DMS79 treated with DMSO at 0.1 percent for 48 hours (cell line): ENCODE measurements at regions not wholly inside any gene's neighbourhood (a gene's known extent, or its start where the extent isn't known, plus 50 kb on each side); places are given as distances from the start of the nearest gene placed in this dataset.

Experiments
- DNase-seq: peaks from one replicate; lab custom pipeline; 2025; lab: John Stamatoyannopoulos, UW

DNA sequence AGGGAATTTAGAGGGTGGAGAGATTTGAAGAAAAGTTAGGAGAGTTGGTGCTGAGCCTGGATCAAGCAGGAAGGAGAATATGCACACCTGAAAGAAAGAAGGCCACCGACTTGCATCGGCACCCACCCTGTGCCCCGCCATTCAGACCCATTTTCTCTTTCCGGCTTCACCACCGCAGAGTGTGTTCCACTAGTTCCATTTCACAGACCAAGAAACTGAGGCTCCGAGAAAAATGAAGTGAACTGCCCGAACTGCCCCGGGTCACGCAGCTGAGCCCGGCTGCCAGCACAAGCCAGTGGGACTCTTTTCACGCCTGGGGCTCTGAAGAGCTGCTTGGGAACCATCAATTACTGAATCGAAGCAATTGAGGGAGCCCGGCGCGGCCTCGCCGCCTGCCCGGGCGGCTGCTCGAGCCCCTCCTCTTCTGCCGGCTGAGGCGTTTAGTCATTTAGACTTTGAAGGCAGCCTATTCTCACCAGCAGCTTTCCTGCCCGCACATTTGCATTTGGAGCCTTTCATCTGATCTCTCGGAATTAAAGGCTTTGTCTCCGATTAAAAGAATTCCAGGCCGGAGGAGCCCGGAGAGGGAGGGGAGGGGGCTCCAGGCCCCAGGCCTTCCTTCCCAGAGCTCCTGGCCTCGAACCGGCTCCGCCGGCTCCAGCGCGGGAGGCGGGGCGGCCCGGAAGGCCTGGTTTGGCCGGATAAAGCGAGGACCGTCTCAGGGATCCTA, 140.2 kb upstream of the PJA1 start:
- DNase-seq = peak; percentile 6

DNA sequence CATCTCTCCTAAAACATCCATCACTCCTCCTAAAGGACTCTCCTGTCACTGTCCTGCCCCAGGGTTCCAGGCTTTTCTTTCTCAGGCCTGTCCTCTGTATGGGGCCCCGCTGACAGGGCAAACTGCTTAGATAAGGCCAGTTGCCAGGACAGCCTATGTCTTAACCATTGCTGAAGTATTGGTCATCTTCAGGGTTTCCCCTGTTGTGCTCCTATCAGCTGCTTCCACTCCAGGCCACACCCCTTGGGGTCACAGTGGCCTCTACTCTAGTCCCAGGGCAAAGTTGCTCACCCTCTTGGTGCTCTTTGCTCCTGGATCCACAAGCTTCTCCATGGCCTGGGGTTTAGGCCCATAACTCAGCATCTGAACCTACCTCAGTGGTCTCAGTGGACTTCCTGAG, 138.0 kb upstream of the PJA1 start:
- no peak for DNase-seq

DNA sequence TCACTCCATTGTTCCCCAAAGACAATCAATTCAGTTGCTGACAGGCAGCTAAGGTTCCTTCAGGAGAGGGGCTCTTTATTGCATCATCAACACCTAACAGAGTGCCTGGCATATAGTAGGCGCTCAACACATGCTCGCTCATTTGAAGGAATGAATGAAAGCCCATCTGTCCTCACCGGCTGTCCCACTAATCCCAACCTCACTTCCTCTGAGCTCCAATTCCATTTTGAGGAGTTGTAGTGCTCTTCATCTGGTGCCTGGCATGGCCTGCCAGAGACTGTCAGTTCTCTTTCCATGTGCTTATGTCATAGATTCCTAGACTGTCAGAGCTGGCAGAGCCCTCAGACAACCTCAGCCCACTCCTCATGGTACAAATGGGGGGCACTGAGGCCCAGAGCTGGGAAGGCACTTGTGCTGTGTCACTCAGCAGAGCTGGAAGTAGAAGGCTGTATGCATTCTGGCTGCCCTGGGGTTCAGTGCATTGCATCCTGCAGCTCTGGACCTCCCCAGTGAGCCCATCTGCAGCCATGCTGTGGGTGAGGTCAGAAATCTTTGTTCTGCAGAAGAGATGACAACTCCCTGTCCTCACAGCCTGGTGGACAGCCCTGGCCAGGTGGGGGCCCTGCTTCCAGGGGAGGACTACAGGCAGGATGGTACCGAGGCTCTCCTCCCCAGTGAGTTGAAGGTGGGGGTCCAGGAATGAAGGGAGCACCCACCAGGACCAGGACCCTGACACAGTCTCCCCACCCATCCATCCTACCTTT, 134.9 kb upstream of the PJA1 start:
- no peak for DNase-seq

DNA sequence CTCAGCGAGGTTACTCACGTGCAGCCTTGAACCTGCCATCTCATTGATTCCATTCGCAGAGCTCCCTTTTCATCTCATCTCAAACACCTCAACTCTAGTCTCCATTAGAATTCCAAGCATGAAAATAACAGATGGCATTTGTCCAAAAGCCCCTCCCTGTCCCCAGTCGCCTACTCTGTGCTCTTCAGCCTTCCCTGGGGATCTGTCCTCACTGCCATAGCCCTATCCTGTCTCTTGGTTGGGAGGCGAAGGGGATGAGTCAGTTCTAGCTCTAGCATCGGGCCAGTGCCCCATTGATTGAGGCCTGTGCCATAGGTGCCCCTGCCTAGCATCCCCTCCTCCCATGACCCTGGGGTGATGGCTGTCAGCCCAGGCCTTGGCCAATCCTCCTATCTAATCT, 134.0 kb upstream of the PJA1 start:
- DNase-seq = no peak

DNA sequence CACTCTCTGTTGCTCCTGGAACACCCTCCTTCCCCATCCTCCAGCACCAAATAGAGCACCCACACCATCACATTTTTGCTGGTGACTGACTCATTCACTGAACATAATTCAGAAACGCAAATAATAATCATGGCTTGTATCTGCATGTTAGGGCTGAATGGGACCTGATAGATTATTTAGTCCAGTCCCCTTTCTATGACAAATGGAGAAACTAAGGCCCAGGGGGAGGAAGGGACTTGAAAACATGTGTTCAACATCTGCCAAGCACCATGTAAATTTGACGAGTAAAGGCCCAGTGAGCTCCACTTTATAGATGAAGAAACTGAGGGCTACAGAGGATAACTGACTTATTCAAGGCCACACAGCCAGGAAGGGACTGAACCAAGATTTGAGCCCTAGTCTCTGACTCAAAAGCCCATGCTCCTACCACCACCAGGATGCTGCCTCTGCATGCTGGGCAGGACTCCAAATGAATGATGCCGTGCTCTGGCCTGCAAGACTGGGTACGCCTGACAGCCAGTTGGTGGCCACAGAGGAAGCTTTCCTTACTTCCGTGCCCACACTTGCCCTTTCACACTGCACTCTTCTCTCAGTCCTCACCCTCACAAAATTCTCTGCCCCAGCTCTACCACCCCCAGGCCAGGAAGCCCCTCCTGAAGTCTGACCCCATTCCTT, 133.3 kb upstream of the PJA1 start:
- no peak for DNase-seq

DNA sequence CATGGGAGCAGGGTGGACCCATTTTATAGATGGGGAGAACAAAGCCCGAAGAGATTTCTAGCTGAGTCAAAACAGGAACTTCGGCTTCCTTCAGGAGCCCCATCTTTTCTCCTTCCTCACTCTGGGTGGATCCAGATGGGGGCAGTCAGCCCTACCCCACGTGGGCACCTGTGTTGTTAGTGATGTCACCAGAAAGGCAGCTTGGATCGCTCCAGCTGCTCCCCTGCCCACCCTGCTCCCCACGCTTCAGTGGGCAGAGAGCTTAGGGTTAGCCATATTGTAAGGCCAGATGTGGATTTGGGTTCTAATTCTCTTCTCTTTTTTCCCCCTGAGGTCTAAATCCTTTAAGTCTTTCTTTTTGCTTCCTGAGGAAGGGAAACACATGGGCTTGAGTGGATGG, 132.3 kb upstream of the PJA1 start:
- DNase-seq = no peak

DNA sequence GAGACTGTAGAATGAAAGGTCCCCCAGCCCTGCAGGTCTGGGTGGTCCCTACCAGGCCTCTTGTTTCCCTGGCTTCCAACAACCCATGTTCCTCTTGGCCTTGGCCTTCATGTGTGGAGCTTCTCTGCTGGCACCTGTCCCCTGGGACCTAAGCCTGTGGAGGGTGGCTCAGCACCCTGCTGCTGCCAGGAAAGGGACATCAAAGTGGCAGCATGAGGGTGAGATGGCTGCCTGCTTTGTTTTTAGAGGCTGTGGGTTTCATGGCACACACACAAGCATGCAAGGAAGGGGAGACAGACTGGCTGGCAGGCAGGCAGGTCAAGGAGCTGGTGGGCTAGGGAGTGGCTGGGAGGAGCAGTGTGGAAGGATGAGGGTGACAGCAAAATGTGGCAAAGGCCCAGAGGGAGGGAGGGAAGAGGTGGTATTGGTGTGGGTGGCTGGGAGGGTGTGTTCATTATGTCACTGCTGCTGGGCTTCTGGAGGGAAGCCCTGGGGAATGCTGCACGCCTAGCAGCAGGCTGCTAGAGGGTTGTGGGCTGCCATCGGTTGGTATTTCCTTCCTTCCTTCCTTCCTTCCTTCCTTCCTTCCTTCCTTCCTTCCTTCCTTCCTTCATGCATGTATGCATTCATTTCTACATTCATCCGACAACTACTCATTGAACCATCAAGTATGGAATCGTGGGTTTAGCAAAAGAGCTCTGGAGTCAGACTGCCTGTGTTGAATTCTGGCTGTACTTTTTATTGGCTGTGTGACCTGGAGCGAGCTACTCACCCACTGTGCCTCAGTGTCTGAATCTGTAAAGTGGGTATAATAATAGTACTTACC, 128.7 kb upstream of the PJA1 start:
- DNase-seq = no peak

DNA sequence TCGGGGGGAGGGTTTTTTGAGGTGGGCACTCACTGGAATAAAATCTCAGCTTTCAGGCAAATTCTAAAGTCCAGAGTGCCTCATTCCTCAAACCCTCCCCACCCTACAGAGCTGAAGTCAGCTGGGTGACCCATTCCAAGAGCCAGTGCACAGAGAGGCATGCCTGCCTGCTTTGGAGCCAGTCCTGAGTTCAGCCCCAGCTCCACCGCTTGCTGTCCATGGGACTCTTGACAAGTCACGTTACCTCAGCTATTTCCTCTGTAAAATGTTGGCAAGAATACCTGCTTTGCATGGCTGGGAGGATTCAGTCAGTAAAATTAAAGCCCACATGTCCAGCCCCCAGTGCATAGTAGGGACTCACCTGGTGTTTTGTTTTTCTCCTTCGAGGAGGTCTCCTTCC, 125.9 kb upstream of the PJA1 start:
- no peak for DNase-seq

DNA sequence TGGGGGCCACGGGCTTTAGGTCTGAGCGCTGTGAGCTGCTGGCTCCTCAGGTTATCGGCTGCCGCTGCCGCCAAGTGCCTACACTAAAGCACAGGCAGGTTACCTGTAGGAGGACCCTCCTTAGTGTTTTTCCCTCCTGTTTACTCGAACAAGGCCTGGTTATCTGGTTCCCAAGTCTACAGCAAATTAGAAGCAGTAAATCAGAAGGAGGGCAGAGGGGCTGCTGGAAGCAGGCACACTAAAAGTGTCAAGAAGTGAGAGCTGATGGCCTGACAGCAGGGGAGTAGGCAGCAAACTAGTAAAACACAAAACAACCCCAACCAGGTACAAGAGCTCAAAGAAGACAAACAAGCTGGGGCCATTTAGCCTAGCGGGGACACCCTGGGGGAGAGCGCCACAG, 125.0 kb upstream of the PJA1 start:
- DNase-seq = no peak

DNA sequence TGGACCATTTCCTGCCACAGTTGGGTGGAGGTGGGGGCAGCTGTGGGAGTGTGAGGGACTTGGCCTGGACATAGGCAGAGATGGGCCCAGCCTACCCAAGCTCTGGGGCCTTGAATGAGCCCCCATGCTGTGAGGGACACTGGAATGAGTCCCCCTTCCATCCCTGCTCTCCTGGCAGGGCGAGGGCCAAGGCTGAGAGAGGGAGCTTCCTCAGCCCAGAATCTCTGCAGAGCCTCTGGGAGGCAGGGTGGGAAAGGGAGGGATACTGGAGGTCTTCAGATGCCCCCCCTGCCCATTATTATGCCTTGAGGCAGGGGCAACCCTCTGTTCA, 124.5 kb upstream of the PJA1 start:
- no peak for DNase-seq

DNA sequence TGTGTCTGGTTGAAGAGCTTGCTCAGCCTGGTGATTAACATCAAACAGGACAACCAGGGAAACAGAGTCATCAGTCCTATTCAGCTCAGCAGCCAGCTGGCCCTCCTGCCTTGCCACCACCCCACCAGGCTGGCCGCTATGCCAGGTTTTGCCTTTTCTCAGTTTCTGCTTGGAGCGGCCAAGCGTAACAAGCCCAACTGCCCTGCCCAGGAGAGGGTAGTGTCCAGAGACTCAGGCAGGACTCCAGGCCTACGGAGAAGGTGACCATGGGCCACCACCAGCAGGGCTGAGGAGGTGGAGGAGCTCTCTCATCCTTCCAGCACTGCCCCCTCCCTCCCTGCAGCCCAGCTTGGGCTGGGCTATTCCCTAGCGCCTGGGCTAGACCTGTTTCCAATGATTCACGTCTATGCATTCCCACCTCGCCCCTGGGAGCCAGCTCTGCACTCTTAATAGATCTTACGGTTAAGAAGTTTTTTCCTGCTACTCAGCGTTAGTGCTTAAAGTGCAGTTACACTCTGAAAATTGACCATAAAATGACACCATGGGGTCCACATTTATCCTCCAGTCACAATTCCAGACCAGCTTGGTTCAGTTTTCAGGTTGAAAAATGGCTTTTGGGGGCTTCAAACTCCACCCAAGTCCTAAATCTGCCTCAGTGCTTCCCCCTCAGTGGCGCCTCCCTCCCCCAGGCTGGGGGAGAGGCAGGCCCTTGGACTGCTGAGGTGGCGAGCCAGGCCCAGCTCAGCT, 124.0 kb upstream of the PJA1 start:
- DNase-seq = no peak

DNA sequence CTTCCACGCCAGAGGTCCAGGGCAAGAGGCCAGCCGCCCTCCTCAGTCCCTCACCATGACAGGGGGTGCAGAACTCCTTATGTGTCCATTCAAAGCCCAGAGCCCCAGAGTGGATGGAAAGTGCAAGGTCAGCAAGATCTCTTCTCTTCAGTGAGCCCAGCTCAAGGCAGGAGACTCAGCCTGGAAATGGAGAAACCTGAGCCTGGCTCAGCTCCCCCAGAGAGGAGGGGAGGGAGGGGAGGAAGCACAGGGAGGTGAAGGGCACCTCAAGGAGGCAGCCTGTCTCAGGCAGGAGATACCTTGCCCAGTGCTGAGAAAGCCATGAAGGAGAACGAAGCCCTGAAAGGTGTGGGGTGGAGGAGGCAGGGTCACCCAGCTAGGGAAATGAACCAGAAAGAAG, 121.8 kb upstream of the PJA1 start:
- no peak for DNase-seq

DNA sequence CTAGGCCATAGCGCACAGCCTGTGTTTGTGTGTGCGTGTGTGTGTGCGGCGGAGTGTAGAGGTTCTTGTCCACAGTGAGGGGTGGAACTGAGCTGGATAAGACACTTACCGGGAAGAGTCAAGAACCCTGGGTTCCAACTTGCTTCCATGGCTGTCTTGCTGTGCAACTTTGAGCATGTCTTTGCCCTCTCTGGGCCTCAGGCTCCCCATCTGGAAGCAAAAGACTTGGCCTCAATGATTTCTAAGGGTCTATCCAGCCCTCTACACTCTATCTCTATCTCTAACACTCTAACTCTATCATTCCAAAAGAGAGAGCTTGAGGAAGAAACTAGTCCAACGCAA, 121.3 kb upstream of the PJA1 start:
- DNase-seq = no peak

DNA sequence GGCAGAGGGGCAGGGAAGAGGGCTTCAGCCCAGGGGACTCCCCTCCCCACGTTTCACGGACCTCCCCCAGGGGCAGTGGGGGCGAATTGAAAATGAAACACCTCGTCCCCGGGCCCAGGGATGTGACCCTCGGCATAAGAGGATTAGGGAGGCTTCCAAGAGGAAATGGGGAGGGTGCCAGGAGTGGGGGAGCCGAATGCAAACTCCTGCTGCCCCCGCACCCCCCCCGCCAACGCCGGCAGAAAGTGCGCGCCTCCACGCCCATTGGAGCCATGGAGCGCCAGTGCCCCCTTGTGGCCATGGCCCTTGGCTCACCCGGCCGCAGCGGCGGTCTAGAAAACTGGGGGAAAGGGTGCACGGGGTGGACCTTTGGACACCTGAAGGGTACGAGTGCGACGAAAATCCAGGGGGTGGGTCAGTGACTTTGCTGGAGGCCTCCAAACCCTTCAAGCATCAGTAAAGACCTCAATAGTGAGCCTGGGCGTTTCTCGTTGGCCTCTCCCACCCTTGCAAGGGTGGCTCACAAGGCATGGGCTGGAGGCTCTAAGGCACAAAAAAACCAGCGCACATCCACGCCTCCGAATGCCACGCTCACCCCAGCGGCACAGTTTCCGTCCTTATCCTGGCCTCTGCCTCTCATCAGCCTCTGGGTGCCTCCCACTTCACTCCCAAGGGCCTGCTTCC, 120.8 kb upstream of the PJA1 start:
- peak; percentile 30 for DNase-seq

DNA sequence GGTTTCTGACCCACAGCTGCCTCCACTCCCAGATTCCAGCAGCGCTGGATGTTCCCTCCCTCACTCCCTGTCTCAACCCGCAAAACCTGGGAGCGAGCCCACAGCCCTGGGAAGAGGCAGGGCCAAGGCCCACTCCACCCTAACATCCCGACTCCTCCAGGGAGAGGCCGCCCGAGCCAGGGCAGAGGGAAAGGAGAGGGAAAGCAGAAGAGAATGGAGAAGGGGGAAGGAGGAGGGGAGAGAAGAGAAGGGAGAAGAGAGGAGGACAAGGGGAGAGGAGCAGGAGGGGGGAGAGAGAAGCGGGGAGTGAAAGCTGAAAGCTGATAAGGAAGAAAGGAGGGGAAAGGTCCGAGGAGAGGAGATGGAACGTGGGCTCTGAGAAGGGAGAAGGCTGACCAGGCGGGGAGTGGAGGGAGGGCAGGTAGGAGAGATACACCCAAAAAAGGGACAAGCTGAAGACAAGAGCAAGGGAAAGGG, 120.2 kb upstream of the PJA1 start:
- DNase-seq = no peak

DNA sequence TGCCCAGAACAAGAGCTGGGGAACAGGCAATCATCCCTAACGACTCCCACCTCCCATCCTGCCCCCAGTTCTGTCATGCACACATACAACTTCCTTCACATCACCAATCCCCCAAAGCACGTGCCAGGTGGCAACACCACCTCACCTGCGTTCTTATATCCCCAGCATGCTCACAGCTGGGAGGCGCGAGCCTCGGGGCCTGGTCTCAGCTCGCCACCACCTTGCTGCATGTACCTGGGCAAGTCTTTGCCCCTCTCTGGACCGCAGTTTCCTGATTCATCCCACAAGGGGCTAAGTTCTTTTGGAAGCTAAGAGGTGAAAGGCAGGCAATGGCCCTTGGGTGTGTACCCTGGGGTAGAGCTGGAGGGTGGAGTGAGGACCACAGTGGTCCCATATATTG, 119.2 kb upstream of the PJA1 start:
- DNase-seq = no peak

DNA sequence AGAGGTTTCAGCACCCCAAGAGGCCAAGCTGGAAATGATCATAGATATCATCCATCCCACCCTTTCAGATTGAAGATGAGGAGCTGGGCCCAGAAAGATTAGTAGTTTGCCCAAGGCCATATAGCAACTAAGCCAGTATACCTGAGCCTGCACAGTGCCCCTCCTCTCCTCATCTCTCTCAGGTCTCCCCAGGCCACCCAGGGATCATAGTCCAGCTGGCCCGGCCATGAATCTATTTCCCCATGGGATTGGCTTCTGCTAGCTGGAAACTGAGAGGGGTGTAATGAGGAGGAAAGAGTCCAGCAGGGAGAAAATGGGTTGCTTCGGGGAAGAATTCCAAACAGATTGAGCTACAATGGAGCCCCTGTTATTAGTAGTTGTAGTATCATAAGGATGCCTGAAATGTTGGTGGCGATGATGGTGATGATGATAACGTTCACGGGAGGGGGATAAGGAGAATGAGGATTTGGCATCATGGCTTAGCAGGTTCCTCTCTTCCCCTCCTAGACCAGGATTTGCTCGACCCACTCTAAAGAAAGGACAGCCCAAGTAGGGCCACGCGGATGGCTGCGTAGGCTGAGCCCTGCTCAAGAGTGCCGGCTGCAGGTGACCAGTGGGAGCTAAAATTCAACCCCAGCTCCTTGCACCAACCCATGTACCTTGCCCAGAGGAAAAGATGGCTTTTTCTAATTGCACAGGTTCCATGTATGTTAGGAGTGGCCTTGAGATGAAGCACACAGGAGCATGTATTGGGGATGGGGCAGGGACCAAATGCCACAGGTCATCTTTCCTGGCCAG, 117.8 kb upstream of the PJA1 start:
- no peak for DNase-seq

DNA sequence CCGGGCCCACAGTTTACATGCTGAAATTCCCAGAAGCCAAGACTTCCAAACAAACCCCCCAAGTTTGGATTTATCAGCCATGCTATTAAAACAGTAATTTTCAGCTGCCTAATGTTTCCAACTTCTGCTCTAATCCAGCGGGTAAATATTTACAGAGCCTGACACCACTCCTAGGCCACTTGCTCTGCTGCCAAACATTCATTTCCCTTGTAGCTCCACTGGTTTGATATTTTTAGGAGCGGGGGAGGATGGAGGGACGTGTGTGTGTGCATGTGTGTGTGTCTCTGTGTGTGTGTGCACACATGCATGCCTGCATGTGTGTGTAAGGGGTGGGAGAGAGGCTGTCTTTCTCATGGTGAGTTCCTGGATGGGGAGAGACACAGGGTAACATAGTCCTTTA, 115.7 kb upstream of the PJA1 start:
- DNase-seq = peak; percentile 45

DNA sequence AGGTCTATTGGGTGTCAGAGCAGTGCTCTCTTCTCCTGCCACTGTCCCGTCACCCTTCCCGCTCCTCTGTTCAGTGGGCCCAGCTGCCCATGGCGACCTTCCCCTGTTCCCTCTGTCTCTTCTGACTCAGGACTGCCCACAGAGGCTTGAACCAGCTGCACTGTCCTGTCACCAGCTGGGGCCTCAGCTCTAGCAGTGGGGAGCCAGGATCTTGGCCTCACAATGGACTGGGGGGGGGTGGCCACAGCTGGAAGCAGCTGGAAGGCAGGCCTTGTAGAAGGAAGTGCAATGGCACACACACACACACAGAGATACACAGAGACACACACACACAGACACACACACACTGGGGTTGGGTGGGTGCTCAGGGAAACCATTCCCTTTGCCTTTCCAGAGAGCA, 114.0 kb upstream of the PJA1 start:
- no peak for DNase-seq

DNA sequence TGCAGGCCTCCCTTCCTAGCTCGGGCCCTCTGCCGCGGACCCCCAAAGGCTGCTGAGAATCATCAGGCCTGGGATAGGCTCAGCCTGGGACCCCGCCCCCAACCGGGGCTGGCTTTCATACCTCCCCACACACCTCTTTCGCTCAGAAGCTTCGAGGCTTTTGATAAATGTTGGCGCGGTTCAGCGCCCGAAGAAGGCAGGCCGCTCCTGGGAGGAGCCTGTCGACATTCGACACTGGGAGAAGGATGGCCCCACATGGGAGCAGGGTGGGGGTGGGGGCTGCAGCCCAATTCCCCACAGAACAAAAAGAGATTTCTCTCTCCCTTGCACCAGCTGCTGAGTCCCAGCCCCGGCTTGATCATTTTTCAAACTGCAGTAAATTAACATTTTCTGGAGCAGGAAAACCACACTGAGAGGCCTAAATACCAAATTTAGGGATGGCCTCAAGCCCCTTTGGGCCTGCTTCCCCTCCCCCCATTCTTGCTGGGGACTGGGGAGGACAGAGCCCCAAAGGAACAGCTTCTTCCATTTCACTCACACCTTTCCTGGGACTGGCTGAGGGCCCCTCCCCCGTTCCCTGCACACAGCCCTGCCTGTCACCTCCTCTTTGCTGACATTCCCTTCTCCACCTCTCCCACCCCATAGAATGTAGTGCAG, 112.9 kb upstream of the PJA1 start:
- DNase-seq = no peak
